DND-41 (cell line): ENCODE measurements at regions not wholly inside any gene's neighbourhood (a gene's known extent, or its start where the extent isn't known, plus 50 kb on each side); places are given as distances from the start of the nearest gene placed in this dataset.

Experiments used
- ATAC-seq: fragments of 200-7000 bp; cut with Tn5 transposase; 3 replicates; pipeline ENCODE4 v1.9.1; 2021; ENCODE audit warnings: low read depth; ENCODE audit not compliant: insufficient read depth
- DNase-seq: peaks from one replicate; pipeline ENCODE4 v3.0.0-alpha.2; 2020
- H2AFZ ChIP-seq: 2 replicates; pipeline ENCODE4 v1.6.0; 2012; ENCODE audit warnings: low read depth, low read length
- H3K27ac ChIP-seq: 2 replicates; pipeline ENCODE4 v1.5.1; 2012; ENCODE audit warnings: low read length, inconsistent platforms
- H3K27me3 ChIP-seq: fragments of 200-600 bp; sonication (generic); 2 replicates; pipeline ENCODE4 v1.6.0; 2012; ENCODE audit warnings: low read length, mild to moderate bottlenecking, inconsistent platforms; ENCODE audit not compliant: insufficient read depth, poor library complexity
- H3K36me3 ChIP-seq: 2 replicates; pipeline ENCODE4 v1.5.1; 2012; ENCODE audit warnings: low read length, inconsistent platforms; ENCODE audit not compliant: insufficient read depth
- H3K4me1 ChIP-seq: 2 replicates; pipeline ENCODE4 v1.5.1; 2012; ENCODE audit warnings: mild to moderate bottlenecking, low read length; ENCODE audit not compliant: insufficient read depth
- H3K4me2 ChIP-seq: 2 replicates; pipeline ENCODE4 v1.6.0; 2012; ENCODE audit warnings: mild to moderate bottlenecking, moderate library complexity, low read length, inconsistent platforms; ENCODE audit not compliant: insufficient read depth
- H3K4me3 ChIP-seq, 2 experiments: fragments of 200-600 bp in 1 of 2; shearing (Covaris generic) in 1 of 2; 2 replicates each; pipeline ENCODE4 v1.5.1; 2012 to 2016; ENCODE audit warnings: inconsistent platforms in 2 of 2, low read length in 2 of 2, mild to moderate bottlenecking in 2 of 2, low read depth in 1 of 2, moderate library complexity in 1 of 2
- H3K79me2 ChIP-seq: 2 replicates; pipeline ENCODE4 v1.6.0; 2012; ENCODE audit warnings: low read length, inconsistent platforms; ENCODE audit not compliant: insufficient read depth
- H3K9ac ChIP-seq: 2 replicates; pipeline ENCODE4 v1.6.0; 2012; ENCODE audit warnings: low read depth, mild to moderate bottlenecking, inconsistent platforms, low read length, moderate library complexity
- H3K9me3 ChIP-seq: 2 replicates; pipeline ENCODE4 v1.5.1; 2012; ENCODE audit warnings: low read length, moderate library complexity, mild to moderate bottlenecking, inconsistent platforms; ENCODE audit not compliant: insufficient read depth, severe bottlenecking
- H4K20me1 ChIP-seq: 2 replicates; pipeline ENCODE4 v1.6.0; 2012; ENCODE audit warnings: low read length; ENCODE audit not compliant: insufficient read depth
- EZH2 ChIP-seq: IDR thresholded peaks from 3 replicates; pipeline ENCODE4 v1.6.1; 2012; ENCODE audit warnings: borderline replicate concordance, low read depth, mild to moderate bottlenecking, moderate library complexity, low read length, inconsistent platforms; ENCODE audit not compliant: severe bottlenecking
- TF ChIP-seq, protein P1 (sequence below): IDR thresholded peaks from 2 replicates; pipeline ENCODE4 v1.5.1; 2012; ENCODE audit warnings: borderline replicate concordance, low read length, moderate library complexity, mild to moderate bottlenecking; ENCODE audit not compliant: poor library complexity, severe bottlenecking; ENCODE audit errors: extremely low read depth

DNA sequence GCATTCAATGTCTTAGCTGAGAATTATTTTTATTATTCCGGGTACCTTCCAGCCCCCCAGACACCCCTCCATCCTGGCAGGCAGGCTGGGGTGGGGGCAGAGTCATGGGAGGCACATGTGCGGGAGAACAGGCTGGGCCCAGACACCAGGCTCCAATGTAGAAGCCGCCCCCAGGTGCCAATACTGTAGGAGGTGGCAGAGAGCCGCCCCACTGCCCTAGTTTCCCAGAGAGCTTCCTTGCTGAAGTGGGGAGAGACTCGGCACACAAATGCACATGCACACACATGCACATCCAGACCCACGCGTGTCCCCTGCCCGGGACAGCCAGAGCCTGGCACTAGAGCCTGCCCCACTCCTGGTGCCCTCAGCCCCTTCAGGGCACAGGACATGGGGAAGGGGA lies 98.4 kb upstream of the LINGO1 start:
- no peak overlapping the region for H3K4me3 ChIP-seq
- H3K4me2 ChIP-seq: no peak overlapping the region
- ATAC-seq: no peak
- no peaks in the 10 kb centered on the region for H3K79me2 ChIP-seq
- H2AFZ ChIP-seq: no peak overlapping the region
- H4K20me1 ChIP-seq: no peaks in the 10 kb centered on the region; the same call in 1 of the 2 replicates
- no peak overlapping the region for H3K9ac ChIP-seq
- no peak overlapping the region for H3K27ac ChIP-seq
- no peak for TF ChIP-seq EZH2
- TF ChIP-seq, protein P1, sequence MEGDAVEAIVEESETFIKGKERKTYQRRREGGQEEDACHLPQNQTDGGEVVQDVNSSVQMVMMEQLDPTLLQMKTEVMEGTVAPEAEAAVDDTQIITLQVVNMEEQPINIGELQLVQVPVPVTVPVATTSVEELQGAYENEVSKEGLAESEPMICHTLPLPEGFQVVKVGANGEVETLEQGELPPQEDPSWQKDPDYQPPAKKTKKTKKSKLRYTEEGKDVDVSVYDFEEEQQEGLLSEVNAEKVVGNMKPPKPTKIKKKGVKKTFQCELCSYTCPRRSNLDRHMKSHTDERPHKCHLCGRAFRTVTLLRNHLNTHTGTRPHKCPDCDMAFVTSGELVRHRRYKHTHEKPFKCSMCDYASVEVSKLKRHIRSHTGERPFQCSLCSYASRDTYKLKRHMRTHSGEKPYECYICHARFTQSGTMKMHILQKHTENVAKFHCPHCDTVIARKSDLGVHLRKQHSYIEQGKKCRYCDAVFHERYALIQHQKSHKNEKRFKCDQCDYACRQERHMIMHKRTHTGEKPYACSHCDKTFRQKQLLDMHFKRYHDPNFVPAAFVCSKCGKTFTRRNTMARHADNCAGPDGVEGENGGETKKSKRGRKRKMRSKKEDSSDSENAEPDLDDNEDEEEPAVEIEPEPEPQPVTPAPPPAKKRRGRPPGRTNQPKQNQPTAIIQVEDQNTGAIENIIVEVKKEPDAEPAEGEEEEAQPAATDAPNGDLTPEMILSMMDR: no peak
- no peaks in the 10 kb centered on the region for H3K9me3 ChIP-seq
- H3K4me1 ChIP-seq: no peaks in the 10 kb centered on the region
- peaks cover 6% of the 10 kb centered on the region for H3K27me3 ChIP-seq
- no peaks in the 10 kb centered on the region for H3K36me3 ChIP-seq
- DNase-seq: no peak

DNA sequence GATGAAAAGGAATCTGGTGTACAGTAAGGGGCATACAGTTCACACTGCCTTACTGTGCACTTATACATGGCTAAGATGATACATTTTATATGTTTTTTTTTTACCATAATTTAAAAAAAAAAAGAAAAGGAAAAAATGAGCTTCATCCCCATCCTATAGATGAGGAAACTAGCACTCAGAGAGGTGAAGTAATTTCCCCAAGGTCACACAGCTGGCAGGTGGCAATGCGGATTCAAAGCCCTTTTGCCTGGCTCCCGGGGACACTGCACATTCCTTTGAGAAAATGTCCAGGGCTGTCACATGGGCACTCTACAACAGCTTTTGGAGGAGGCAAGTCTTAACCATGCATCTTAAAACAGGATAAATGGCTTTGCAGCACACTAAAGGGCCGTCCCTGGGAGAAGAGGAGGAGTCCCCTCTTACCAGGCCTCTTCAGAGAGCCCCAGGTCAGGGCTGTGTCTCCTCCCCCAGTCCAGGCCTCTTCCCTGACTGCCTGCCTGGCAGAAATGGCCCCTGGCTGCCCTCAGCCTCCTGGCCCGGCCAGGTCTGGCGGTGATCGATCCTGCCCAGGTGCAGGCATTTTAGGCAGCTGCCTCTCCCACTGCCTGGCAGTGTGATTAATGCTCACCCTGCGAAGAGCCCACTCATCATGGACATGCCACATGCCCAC lies 95.1 kb upstream of the LINGO1 start:
- Histone ChIP-seq H3K4me2 (no peak overlapping the region), H3K9ac (no peak overlapping the region), H2AFZ (no peak overlapping the region), H3K79me2 (no peaks in the 10 kb centered on the region), H3K4me3 (no peak overlapping the region), H3K9me3 (no peaks in the 10 kb centered on the region), H3K36me3 (no peaks in the 10 kb centered on the region), H4K20me1 (no peaks in the 10 kb centered on the region), H3K4me1 (no peaks in the 10 kb centered on the region), H3K27me3 (peaks cover 4% of the 10 kb centered on the region), H3K27ac (no peak overlapping the region)
- TF ChIP-seq, protein P1: no peak
- TF ChIP-seq EZH2: no peak
- DNase-seq (no peak), ATAC-seq (no peak)

DNA sequence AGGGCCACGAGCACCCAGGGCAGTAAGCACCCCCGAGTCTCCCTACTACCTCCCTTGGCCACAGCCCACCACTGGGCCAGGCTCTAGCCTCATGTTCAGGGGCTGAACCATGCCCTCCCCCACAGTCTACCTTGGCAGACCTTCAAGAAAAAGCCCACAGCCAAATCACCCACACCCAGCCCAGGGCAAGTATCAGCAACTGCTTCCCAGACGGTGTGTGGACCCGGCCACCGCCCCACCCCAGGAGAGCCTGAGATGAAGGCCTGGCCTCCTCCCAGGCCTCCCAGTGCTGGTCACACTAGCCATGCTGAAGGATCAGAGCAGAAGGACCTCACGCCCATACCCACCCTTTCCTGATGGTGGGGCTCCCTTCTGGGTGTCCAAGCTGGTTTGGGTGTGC lies 92.0 kb upstream of the LINGO1 start:
- no peak overlapping the region for H3K4me3 ChIP-seq
- no peak overlapping the region for H3K9ac ChIP-seq
- H3K4me2 ChIP-seq: no peak overlapping the region
- ATAC-seq: no peak
- H3K79me2 ChIP-seq: no peaks in the 10 kb centered on the region
- TF ChIP-seq EZH2: no peak
- TF ChIP-seq, protein P1: no peak
- H3K27ac ChIP-seq: no peak overlapping the region
- no peaks in the 10 kb centered on the region for H3K9me3 ChIP-seq
- no peak overlapping the region for H2AFZ ChIP-seq
- no peaks in the 10 kb centered on the region for H3K4me1 ChIP-seq
- no peaks in the 10 kb centered on the region for H3K36me3 ChIP-seq
- no peaks in the 10 kb centered on the region for H4K20me1 ChIP-seq
- DNase-seq: no peak
- H3K27me3 ChIP-seq: peaks cover 4% of the 10 kb centered on the region

DNA sequence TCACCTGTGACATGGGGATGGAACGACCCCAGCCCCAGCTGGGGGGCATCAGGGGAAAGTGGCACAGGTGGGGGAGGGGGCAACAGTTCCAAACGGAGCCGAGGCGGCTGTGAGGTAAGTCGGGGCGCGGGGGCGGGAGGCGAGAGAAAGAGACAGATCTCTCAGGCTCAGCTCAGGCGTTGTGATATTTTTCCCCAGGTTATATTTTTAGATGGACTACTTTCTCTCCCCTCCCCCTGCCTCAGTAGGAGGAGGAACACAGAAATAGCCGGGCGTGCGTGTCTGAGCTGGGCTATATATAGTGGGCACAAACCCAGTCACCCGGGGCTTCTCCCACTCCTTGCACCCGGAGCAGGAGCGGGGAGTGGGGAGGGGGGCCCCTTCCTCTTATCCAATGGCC lies 91.0 kb upstream of the LINGO1 start:
- DNase-seq (no peak), ATAC-seq (no peak)
- H3K9me3 ChIP-seq: no peaks in the 10 kb centered on the region
- no peaks in the 10 kb centered on the region for H3K36me3 ChIP-seq
- H3K27ac ChIP-seq: no peak overlapping the region
- no peak overlapping the region for H2AFZ ChIP-seq
- peaks cover 4% of the 10 kb centered on the region for H3K27me3 ChIP-seq
- H3K4me2 ChIP-seq: no peak overlapping the region
- H3K9ac ChIP-seq: no peak overlapping the region
- H3K4me1 ChIP-seq: no peaks in the 10 kb centered on the region
- H3K4me3 ChIP-seq: no peak overlapping the region
- TF ChIP-seq EZH2: no peak
- no peaks in the 10 kb centered on the region for H4K20me1 ChIP-seq
- no peaks in the 10 kb centered on the region for H3K79me2 ChIP-seq
